ENCODE measurements at regions not wholly inside any gene's neighbourhood (a gene's known extent, or its start where the extent isn't known, plus 50 kb on each side); places are given as distances from the start of the nearest gene placed in this dataset.

DNA sequence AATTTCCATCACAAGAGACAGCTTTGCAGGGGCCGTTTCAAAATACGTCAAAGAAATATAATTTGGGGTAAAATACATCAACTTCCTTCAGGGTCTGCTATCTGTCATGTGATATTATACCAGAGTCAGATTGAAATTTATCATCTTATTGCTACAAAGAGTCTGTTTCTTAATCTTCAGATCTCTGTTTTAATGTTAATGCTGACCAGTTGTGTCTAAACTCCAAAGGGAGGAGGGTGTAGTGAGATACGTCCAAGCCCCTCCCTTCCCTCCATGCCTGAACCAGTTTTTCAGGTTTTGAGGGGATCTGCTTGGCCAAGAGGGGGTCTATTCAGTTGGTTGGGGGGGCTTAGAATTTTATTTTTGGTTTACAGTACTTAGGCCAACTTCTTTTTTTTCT is 891.6 kb downstream of the GRM8 start:
- TF ChIP-seq, protein P1, sequence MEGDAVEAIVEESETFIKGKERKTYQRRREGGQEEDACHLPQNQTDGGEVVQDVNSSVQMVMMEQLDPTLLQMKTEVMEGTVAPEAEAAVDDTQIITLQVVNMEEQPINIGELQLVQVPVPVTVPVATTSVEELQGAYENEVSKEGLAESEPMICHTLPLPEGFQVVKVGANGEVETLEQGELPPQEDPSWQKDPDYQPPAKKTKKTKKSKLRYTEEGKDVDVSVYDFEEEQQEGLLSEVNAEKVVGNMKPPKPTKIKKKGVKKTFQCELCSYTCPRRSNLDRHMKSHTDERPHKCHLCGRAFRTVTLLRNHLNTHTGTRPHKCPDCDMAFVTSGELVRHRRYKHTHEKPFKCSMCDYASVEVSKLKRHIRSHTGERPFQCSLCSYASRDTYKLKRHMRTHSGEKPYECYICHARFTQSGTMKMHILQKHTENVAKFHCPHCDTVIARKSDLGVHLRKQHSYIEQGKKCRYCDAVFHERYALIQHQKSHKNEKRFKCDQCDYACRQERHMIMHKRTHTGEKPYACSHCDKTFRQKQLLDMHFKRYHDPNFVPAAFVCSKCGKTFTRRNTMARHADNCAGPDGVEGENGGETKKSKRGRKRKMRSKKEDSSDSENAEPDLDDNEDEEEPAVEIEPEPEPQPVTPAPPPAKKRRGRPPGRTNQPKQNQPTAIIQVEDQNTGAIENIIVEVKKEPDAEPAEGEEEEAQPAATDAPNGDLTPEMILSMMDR (IDR thresholded peaks at IDR 0.05; ENCODE audit: insufficient read depth, low read length, poor library complexity, severe bottlenecking), result no peak
- no peak for TF ChIP-seq EZH2phosphoT487 (conservative IDR thresholded peaks at IDR 0.05; ENCODE audit: low read length)
